ENCODE measurements at regions not wholly inside any gene's neighbourhood (a gene's known extent, or its start where the extent isn't known, plus 50 kb on each side); places are given as distances from the start of the nearest gene placed in this dataset.

DNA sequence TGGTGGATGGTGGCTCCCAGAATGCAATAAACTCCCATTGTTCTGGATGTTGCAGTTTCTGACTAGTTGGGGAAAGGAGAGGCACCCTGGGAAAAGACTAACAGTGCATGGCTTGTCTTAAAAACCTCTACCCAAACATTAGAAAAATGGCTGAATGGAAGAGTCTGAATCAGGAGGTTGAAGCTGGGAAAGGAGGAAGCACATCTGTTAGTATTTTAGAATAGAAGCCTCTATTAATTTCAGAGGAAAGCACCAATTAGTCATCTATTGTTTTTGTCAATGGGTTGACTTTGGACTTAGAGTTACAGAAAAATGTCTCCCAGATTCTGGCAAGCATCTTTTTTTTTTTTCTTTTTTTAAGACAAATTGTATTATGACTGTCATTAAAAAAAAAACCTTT lies 56.1 kb upstream of the ELMO1 start:
- Mint-ChIP-seq H3K27me3 (peaks cover 35% of the 10 kb centered on the region), H3K9me3 (no peaks in the 10 kb centered on the region), H3K27ac (no peak overlapping the region), H3K4me1 (no peaks in the 10 kb centered on the region), H3K4me3 (no peak overlapping the region), H3K36me3 (no peaks in the 10 kb centered on the region)
- no peak for ATAC-seq (ENCODE audit: low read depth)
- DNase-seq: no peak
- POLR2A ChIA-PET: no interaction called here

DNA sequence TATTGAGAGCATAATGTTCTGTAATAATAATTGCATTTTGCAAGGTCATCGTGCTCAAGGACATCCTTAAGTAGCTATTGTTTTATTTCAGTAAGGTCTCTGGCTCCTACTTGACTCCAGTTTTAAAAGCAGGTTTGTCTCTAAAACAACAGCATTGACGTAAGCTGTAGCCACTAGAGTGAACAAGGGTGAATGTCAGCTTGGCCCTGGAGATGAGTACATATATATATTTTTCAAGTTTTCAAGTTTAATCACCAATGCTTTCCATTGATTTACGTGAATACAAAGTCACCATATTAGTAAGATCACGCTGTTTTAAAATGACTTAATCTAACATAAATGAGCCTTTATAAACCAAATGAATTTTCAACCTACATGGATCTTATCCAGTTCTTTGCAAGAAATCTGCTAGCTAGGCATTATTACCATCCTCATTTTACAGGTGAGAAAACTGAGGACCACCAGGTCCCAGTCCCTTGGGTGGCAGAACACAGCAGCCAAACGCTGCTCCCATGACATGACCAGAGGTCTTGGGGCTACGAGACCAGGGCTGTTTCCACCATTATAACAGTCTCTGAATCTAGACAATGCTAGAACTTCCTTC lies 57.2 kb upstream of the ELMO1 start:
- POLR2A ChIA-PET: no interaction called here
- Mint-ChIP-seq H3K4me1 (no peaks in the 10 kb centered on the region), H3K36me3 (no peaks in the 10 kb centered on the region), H3K4me3 (no peak overlapping the region), H3K27ac (no peak overlapping the region), H3K9me3 (no peaks in the 10 kb centered on the region), H3K27me3 (peaks cover 35% of the 10 kb centered on the region)
- DNase-seq (no peak), ATAC-seq (ENCODE audit: low read depth) (no peak)

DNA sequence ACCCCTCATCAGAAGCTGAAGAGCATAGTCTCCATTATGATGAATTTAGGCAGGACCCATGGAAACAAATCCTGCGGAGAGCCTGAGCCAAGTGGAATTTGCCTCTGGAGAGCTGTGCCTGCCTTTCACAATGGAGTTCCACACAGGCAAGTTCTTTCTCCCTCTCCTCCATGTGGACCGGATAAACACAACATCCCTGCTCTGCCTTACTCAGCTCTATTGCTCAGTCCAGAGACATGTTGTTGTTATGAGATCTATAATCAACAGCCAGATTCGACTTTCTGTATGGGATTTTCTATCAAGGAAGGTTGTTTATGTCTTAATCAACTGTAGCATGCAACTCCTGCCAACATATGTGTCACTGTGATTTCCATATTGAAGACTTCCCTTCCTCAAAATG lies 59.5 kb upstream of the ELMO1 start:
- POLR2A ChIA-PET: no interaction called here
- no peaks in the 10 kb centered on the region for H3K9me3 Mint-ChIP-seq
- peaks cover 37% of the 10 kb centered on the region for H3K27me3 Mint-ChIP-seq

DNA sequence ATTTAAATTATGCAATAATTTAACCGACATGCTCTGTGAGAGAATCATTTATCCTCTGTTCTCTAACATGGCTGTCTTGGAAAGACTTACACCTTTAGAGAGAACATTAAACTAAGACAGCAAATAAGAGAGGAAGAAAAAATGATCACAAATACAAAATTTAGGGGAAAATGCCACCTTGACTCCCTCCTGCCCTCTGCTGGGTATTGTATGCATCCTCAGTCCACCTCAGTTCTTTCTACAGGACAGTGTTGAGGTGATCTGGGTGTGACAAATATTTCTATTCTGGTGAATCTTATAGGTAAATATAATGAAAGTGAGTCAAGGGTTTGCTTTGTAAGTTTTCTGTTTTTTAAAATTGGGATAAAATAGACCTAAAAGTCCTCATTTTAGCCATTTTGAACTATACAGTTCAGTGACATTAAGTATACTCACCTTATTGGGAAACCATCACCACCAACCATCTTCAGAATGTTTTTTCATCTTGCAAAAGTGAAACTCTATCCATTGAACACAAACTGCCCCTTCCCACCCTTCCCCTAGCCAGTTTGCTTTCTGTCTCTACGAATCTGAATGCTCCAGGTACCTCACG lies 61.5 kb upstream of the ELMO1 start:
- Mint-ChIP-seq H3K4me3 (no peak overlapping the region), H3K27me3 (peaks cover 32% of the 10 kb centered on the region), H3K9me3 (no peaks in the 10 kb centered on the region), H3K27ac (no peak overlapping the region), H3K36me3 (no peaks in the 10 kb centered on the region), H3K4me1 (no peaks in the 10 kb centered on the region)
- ATAC-seq (ENCODE audit: low read depth) (no peak), DNase-seq (no peak)
- POLR2A ChIA-PET: no interaction called here

More for the DNA sequence above, 59.5 kb upstream of the ELMO1 start:
- DNase-seq (no peak), ATAC-seq (ENCODE audit: low read depth) (no peak)
- Mint-ChIP-seq H3K4me3 (no peak overlapping the region), H3K4me1 (no peaks in the 10 kb centered on the region), H3K27ac (no peak overlapping the region), H3K36me3 (no peaks in the 10 kb centered on the region)

DNA sequence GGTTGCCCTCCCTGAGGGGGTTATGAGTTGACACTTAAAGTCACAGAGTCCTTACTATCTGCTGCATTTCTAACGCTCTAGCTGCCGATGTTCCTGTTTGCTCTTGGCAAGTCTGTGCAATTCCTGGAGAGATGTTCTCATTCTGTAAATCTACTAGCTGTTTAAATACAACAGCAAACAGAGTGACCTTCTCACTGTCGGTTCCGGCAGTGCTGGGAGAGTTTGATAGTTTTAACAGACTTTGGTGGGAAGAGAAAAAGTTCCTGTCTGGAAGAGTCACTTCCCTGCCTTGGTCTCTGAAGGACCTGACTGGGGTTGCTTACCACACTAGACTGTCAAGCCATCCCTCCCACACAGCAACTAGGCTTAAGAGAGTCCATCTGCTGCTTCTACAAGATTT lies 63.3 kb upstream of the ELMO1 start:
- no peak for DNase-seq
- no peaks in the 10 kb centered on the region for H3K4me1 Mint-ChIP-seq
- H3K27me3 Mint-ChIP-seq: peaks cover 26% of the 10 kb centered on the region
- no peak overlapping the region for H3K4me3 Mint-ChIP-seq
- no peak for ATAC-seq (ENCODE audit: low read depth)
- POLR2A ChIA-PET: no interaction called here
- no peaks in the 10 kb centered on the region for H3K9me3 Mint-ChIP-seq
- no peaks in the 10 kb centered on the region for H3K36me3 Mint-ChIP-seq
- no peak overlapping the region for H3K27ac Mint-ChIP-seq

DNA sequence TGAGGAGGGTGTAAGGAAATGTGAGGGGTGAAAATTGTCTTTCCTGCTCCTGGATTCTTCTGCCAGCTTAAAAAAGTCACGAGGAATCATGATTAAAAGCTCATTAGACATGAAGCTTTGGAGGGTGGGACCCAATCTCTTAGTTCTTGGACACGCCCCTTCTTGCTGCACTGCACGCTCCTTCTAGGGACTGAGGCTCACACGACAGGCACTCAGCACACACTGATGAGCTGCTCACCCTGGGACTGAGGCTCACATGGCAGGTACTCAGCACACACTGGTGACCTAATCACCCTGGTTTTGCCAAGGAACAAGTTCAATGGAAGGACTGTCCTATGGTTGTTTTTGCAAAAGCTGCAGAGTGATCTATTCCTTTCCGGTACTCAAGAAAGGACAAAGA lies 65.8 kb upstream of the ELMO1 start:
- peaks cover 7% of the 10 kb centered on the region for H3K27me3 Mint-ChIP-seq
- ATAC-seq (ENCODE audit: low read depth) (no peak), DNase-seq (no peak)
- H3K4me3 Mint-ChIP-seq: no peak overlapping the region
- no peak overlapping the region for H3K27ac Mint-ChIP-seq
- H3K9me3 Mint-ChIP-seq: no peaks in the 10 kb centered on the region
- H3K36me3 Mint-ChIP-seq: no peaks in the 10 kb centered on the region
- POLR2A ChIA-PET: no interaction called here
- H3K4me1 Mint-ChIP-seq: no peaks in the 10 kb centered on the region

DNA sequence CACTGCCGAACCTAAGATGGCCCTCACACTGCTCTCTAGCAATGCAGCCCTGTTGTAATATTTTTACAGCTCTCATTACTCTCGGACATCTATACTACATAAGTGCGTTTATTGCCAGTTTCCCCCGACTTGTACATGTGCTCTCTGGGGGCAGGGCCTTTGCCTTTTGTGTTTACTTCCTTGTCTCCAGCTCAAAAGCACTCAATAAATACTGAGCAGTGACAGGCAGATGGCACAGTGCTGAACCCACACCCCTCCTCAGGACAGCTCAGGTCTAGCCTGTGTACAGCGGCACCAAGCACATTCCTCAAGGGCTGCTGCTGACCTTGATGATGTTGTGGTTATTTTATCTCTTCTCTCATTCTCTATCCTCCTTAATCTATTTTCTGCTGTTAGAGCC lies 68.0 kb upstream of the ELMO1 start:
- H3K4me1 Mint-ChIP-seq: no peaks in the 10 kb centered on the region
- no peaks in the 10 kb centered on the region for H3K36me3 Mint-ChIP-seq
- POLR2A ChIA-PET: no interaction called here
- no peaks in the 10 kb centered on the region for H3K9me3 Mint-ChIP-seq
- DNase-seq (no peak), ATAC-seq (ENCODE audit: low read depth) (no peak)
- H3K27me3 Mint-ChIP-seq: peaks cover 11% of the 10 kb centered on the region
- no peak overlapping the region for H3K27ac Mint-ChIP-seq
- no peak overlapping the region for H3K4me3 Mint-ChIP-seq

DNA sequence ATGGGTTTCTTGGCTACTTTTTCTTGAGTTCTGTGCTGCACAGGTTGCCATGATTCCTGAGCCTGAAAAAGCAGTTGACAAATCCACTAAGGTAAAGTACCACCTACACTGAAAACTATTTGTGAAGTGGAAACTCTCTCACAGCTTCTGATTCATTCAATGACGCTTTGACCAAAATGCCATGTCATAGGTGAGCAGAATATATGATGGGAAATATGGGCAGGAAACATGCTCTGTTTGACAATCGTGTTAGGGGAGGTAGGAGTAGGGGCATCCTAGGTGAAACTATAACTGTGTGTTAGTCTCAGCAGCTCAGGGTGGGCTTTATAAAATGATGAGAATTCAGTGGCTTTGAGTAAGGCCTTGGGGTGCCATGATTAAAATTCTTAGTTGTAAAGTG lies 69.6 kb upstream of the ELMO1 start:
- Mint-ChIP-seq H3K9me3 (no peaks in the 10 kb centered on the region), H3K27me3 (peaks cover 12% of the 10 kb centered on the region), H3K4me1 (no peaks in the 10 kb centered on the region), H3K27ac (no peak overlapping the region), H3K4me3 (no peak overlapping the region), H3K36me3 (no peaks in the 10 kb centered on the region)
- POLR2A ChIA-PET: no interaction called here
- DNase-seq (no peak), ATAC-seq (ENCODE audit: low read depth) (no peak)

DNA sequence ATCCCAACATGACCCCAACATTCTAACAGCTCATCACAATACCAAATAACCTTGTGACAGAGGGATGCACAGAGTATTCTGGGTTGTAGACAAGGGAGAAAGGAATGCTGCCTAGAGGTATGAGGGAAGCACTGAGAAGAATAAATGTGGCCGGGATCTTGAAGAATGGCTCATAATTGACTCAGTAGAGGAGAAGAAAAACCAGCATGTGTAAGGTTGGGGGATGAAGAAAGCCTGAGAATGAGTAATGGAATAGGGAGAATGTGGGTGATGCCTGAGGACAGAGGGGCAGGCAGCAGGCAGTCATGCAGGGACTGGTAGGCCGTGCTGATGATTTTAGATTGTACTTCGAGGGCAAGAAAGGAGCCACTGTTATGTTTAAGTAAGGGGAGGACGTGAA lies 75.4 kb upstream of the ELMO1 start:
- Mint-ChIP-seq H3K36me3 (no peaks in the 10 kb centered on the region), H3K9me3 (no peaks in the 10 kb centered on the region), H3K27ac (no peak overlapping the region), H3K27me3 (peaks cover 17% of the 10 kb centered on the region), H3K4me3 (no peak overlapping the region), H3K4me1 (no peaks in the 10 kb centered on the region)
- no peak for DNase-seq
- POLR2A ChIA-PET: no interaction called here
- ATAC-seq (ENCODE audit: low read depth): no peak

DNA sequence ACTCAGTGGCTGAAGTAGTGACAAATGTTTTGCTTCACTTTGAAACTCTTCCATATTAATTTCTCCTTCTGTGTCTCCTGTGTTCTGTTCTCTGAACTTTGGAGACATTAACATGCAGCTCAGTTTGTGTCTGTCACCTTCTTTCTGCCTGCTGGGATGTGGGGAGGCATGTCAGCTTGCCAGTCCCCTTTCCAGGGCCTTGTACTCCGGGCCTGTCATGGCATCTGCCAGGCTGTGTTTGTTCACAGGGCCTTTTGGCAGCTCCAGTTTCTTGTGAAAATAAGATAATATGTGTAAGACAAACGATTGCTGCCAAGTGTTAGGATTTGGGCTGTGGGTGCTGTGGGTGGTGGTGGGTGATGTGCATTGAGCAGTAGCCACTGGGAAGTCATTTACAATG lies 76.1 kb upstream of the ELMO1 start:
- Mint-ChIP-seq H3K27ac (no peak overlapping the region), H3K4me1 (no peaks in the 10 kb centered on the region), H3K27me3 (peaks cover 17% of the 10 kb centered on the region), H3K4me3 (no peak overlapping the region), H3K9me3 (no peaks in the 10 kb centered on the region), H3K36me3 (no peaks in the 10 kb centered on the region)
- POLR2A ChIA-PET: no interaction called here
- no peak for DNase-seq
- no peak for ATAC-seq (ENCODE audit: low read depth)

DNA sequence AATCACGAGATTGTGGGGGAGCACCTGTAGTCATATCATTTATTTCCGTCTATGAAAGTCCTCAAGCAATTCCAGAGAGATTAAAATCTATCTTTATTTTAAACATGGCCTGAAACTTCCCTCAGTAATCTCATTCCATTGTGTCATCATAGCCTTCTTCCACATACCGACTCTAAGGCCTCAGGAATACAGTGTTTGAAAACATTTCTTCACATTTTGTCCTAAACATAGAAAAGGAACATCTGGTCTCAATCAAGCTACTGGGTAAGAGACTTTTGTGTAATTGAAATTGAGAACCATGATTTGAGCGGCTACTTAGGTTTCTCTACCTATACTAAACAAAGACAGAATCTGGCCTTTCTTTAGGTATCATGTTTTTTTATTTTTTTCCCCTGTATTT lies 78.0 kb upstream of the ELMO1 start:
- H3K4me3 Mint-ChIP-seq: no peak overlapping the region
- no peak overlapping the region for H3K27ac Mint-ChIP-seq
- no peaks in the 10 kb centered on the region for H3K4me1 Mint-ChIP-seq
- DNase-seq (no peak), ATAC-seq (ENCODE audit: low read depth) (no peak)
- peaks cover 11% of the 10 kb centered on the region for H3K27me3 Mint-ChIP-seq
- H3K36me3 Mint-ChIP-seq: no peaks in the 10 kb centered on the region
- no peaks in the 10 kb centered on the region for H3K9me3 Mint-ChIP-seq
- POLR2A ChIA-PET: no interaction called here

DNA sequence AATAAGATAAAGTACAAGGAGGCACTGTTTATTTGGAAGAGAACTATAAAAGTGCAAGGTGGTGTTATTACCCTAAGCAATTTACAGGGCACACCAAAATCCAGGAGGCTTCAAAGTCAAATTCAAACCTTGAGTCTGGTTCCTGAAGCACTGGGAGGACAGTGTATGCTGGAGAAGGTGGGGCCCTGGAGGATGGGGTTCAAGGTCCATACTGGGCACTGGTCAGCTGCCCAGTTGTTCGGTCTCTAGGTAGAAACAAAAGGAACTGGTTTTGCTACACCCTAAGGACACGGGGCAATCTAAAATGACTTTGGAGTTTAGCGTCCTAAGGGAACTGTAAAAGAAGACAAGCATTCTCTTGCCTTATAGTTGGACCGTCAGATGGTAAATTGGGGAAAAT lies 78.4 kb upstream of the ELMO1 start:
- POLR2A ChIA-PET: no interaction called here
- no peak for ATAC-seq (ENCODE audit: low read depth)

DNA sequence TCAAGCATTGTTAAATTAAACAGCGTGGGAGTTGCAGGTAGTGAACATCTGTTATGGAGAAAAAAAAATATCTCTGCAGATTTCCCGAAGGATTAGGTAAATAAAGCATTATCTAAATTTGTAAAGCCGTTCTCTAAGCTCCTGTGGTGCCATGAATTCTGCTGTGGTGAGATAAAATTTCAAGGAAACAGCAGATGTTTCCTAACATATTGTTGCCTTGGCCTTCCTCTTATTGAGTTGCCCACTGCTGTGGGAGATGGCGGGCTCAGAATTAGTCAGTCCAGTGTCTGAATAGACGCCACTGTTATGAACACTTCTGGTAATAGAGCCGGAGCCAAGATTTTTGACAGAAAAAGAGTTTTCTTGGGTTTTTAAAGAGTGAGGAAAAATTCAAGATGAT lies 82.6 kb upstream of the ELMO1 start:
- ATAC-seq (ENCODE audit: low read depth): no peak
- no peaks in the 10 kb centered on the region for H3K9me3 Mint-ChIP-seq
- POLR2A ChIA-PET: no interaction called here

More for the DNA sequence above, 78.4 kb upstream of the ELMO1 start:
- no peaks in the 10 kb centered on the region for H3K4me1 Mint-ChIP-seq
- H3K27me3 Mint-ChIP-seq: peaks cover 9% of the 10 kb centered on the region
- H3K4me3 Mint-ChIP-seq: no peak overlapping the region
- no peaks in the 10 kb centered on the region for H3K36me3 Mint-ChIP-seq
- no peak overlapping the region for H3K27ac Mint-ChIP-seq
- no peaks in the 10 kb centered on the region for H3K9me3 Mint-ChIP-seq
- no peak for DNase-seq

DNA sequence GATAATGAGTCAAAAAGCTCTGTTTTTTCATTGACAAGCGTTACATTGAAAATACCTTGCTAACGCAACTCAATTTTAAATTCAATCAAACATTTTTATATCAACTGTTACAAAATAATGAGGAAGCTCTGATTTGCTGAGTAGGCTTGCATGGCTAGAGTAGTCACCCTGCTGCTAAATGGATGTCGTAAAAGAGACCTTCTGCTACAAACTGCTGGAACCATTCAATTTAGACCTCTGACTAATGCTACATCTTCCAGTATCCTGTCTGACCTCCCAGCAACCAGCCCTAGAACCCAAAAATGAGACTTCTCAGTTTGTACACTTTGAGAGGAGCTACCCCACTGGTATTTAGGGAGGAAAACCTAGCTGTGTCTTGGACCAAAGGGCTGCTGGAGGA lies 84.0 kb upstream of the ELMO1 start:
- no peaks in the 10 kb centered on the region for H3K9me3 Mint-ChIP-seq
- no peak for DNase-seq
- no peak overlapping the region for H3K27ac Mint-ChIP-seq
- POLR2A ChIA-PET: no interaction called here
- peaks cover 6% of the 10 kb centered on the region for H3K27me3 Mint-ChIP-seq
- no peaks in the 10 kb centered on the region for H3K36me3 Mint-ChIP-seq
- no peak for ATAC-seq (ENCODE audit: low read depth)
- no peak overlapping the region for H3K4me3 Mint-ChIP-seq
- no peaks in the 10 kb centered on the region for H3K4me1 Mint-ChIP-seq

More for the DNA sequence above, 82.6 kb upstream of the ELMO1 start:
- Mint-ChIP-seq H3K4me1 (no peaks in the 10 kb centered on the region), H3K27ac (no peak overlapping the region), H3K4me3 (no peak overlapping the region), H3K36me3 (no peaks in the 10 kb centered on the region), H3K27me3 (peaks cover 9% of the 10 kb centered on the region)
- DNase-seq: no peak
